ENCODE measurements at regions not wholly inside any gene's neighbourhood (a gene's known extent, or its start where the extent isn't known, plus 50 kb on each side); places are given as distances from the start of the nearest gene placed in this dataset.

DNA sequence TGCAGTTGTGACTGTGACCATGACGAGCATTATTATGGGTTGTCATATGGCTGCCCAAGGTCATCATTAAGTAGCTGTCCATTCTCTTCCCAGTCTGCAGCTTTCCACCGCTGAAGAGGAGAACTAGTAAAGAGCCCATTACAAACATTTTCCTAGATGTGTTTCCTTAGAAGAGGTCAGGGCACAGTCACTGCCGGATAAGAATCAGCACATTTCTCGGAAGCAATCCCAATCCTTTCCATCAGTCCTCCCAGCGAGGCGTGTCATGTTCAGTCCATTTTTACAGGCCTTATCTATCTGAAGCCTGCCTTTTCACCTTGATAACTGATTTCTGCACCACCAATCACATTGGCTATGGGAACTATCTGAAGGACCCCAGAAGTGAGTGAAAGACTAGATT lies 319.9 kb upstream of the SLC14A2 start:
- WGBS, 3 donors = 84 to 89% (median 85%) methylated on average over 6 of the region's 6 CpGs
- TF ChIP-seq POLR2A (IDR thresholded peaks at IDR 0.05) (no peak), EP300 (IDR thresholded peaks at IDR 0.05) (no peak)
- TF ChIP-seq, protein P1, sequence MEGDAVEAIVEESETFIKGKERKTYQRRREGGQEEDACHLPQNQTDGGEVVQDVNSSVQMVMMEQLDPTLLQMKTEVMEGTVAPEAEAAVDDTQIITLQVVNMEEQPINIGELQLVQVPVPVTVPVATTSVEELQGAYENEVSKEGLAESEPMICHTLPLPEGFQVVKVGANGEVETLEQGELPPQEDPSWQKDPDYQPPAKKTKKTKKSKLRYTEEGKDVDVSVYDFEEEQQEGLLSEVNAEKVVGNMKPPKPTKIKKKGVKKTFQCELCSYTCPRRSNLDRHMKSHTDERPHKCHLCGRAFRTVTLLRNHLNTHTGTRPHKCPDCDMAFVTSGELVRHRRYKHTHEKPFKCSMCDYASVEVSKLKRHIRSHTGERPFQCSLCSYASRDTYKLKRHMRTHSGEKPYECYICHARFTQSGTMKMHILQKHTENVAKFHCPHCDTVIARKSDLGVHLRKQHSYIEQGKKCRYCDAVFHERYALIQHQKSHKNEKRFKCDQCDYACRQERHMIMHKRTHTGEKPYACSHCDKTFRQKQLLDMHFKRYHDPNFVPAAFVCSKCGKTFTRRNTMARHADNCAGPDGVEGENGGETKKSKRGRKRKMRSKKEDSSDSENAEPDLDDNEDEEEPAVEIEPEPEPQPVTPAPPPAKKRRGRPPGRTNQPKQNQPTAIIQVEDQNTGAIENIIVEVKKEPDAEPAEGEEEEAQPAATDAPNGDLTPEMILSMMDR (IDR thresholded peaks at IDR 0.05) = no peak
- DNase-seq = no peak

DNA sequence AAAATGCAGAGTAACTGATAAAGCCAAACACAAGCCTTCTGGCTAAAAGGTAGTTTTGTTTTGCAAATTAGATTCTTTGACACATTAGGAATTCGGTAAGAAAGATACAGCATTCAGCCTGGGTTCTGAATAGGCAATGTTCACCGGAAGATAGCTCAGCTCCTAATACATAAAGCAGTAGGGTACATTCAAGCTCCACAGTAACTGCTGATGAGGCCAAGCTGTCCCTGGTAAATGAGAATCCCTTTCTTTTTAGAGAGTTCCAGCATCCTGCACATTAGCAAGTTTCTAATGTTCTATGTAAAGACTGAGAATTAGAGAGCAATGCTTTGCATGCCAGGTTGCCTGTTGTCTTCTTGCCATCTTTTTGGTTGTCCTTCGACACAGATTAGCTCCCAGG lies 316.3 kb upstream of the SLC14A2 start:
- no peak for DNase-seq
- H3K36me3 ChIP-seq = no peaks in the 10 kb centered on the region
- H3K27ac ChIP-seq = no peak overlapping the region
- H3K27me3 ChIP-seq = no peaks in the 10 kb centered on the region
- no peak for TF ChIP-seq EP300 (IDR thresholded peaks at IDR 0.05)
- no peak for TF ChIP-seq POLR2A (IDR thresholded peaks at IDR 0.05)
- no peaks in the 10 kb centered on the region for H3K4me1 ChIP-seq (ENCODE audit: insufficient read depth)
- no peaks in the 10 kb centered on the region for H3K9me3 ChIP-seq
- H3K4me3 ChIP-seq = no peak overlapping the region
- 75 to 88% (median 80%) methylated on average over 3 of the region's 3 CpGs for WGBS, 3 donors
- intact Hi-C loops (cut with DNase I) = no loop called here

More for the DNA sequence above, 319.9 kb upstream of the SLC14A2 start:
- H3K9me3 ChIP-seq = no peaks in the 10 kb centered on the region
- no peak overlapping the region for H3K4me3 ChIP-seq
- H3K4me1 ChIP-seq (ENCODE audit: insufficient read depth) = no peaks in the 10 kb centered on the region
- H3K27ac ChIP-seq = no peak overlapping the region
- intact Hi-C loops (cut with DNase I) = no loop called here
- no peaks in the 10 kb centered on the region for H3K27me3 ChIP-seq
- H3K36me3 ChIP-seq = no peaks in the 10 kb centered on the region

DNA sequence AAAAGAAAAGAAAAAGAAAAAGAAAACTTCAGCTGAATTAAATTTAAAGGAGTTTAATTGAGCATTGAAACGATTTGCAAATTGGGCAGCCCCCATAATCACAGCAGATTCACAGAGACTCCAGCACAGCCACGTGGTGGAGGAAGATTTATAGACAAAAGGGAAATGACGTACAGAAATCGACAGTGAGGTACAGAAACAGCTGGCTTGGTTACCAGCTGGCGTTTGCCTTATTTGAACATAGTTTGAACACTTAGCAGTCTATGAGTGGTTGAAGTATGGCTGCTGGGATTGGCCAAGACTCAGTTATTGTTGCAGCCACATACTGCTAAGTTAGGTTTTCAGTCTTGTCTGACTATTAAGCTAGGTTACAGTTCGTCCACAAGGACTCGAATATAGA lies 312.2 kb upstream of the SLC14A2 start:
- Histone ChIP-seq H3K4me3 (no peak overlapping the region), H3K9me3 (no peaks in the 10 kb centered on the region), H3K4me1 (ENCODE audit: insufficient read depth) (peaks cover 3% of the 10 kb centered on the region), H3K27me3 (no peaks in the 10 kb centered on the region), H3K36me3 (no peaks in the 10 kb centered on the region), H3K27ac (no peak overlapping the region)
- DNase-seq = no peak
- TF ChIP-seq EP300 (IDR thresholded peaks at IDR 0.05) (no peak), POLR2A (IDR thresholded peaks at IDR 0.05) (no peak)
- TF ChIP-seq, protein P1 (IDR thresholded peaks at IDR 0.05) = no peak
- 81 to 83% (median 82%) methylated on average over 7 of the region's 7 CpGs for WGBS, 3 donors
- intact Hi-C loops (cut with DNase I) = no loop called here

DNA sequence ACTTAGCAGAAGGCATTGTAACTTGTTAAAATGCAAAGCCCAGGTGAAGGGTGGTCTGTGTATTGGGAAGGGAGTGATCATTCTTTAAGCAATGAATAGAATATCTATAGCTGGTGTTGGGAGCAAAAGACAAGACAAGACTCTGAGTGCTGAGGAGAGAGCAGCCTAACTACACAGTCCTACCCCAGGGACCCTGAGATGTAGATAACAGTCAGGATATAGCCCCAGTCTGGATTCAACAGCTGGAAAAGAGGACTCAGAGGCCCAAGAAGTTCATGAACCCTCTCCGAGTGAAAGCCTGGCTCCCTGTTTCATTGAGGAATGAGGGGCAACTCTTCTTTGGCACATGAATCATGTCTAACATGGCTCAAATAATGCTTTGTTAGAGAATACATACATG lies 310.7 kb upstream of the SLC14A2 start:
- H3K9me3 ChIP-seq = no peaks in the 10 kb centered on the region
- 71 to 80% (median 74%) methylated on average over 1 of the region's 1 CpG for WGBS, 3 donors
- peaks cover 3% of the 10 kb centered on the region for H3K4me1 ChIP-seq (ENCODE audit: insufficient read depth)
- DNase-seq = no peak
- H3K27ac ChIP-seq = no peak overlapping the region
- intact Hi-C loops (cut with DNase I) = no loop called here
- no peaks in the 10 kb centered on the region for H3K27me3 ChIP-seq
- H3K36me3 ChIP-seq = no peaks in the 10 kb centered on the region
- TF ChIP-seq POLR2A (IDR thresholded peaks at IDR 0.05) = no peak
- no peak overlapping the region for H3K4me3 ChIP-seq

DNA sequence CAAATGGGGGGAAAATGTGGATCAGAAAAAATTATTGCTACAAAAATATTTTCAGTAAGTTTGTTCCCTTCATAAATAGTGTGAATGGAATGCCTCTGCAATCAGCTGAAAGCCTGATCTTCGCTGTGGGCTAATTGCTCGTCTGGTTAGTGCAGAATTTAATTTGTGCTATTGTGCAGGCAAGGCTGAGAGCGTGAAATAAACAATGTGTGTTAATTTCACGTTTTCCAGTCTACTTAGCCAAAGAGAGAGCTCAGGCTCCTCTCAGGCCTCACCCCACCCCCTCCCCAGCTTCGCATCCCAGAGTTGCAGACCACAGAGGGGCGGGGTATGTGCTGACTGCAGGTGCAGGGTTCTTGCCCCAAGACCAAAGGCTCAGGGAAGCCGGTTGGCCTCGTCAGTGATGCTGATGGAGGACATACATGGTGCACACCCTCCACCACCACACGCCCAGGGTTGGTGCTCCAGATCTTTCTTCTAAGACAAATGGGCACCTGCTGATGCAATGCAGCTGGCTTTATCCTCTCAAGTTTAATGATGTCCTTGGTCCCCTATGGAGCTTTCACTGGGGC lies 302.6 kb upstream of the SLC14A2 start:
- H3K27ac ChIP-seq = no peak overlapping the region
- H3K4me1 ChIP-seq (ENCODE audit: insufficient read depth) = no peaks in the 10 kb centered on the region
- 80 to 89% (median 88%) methylated on average over 9 of the region's 9 CpGs for WGBS, 3 donors
- H3K27me3 ChIP-seq = no peaks in the 10 kb centered on the region
- H3K9me3 ChIP-seq = no peaks in the 10 kb centered on the region
- intact Hi-C loops (cut with DNase I) = no loop called here
- no peaks in the 10 kb centered on the region for H3K36me3 ChIP-seq
- no peak for DNase-seq
- no peak for TF ChIP-seq POLR2A (IDR thresholded peaks at IDR 0.05)
- TF ChIP-seq EP300 (IDR thresholded peaks at IDR 0.05) = no peak
- TF ChIP-seq, protein P1 (IDR thresholded peaks at IDR 0.05) = no peak
- H3K4me3 ChIP-seq = no peak overlapping the region

Data from ovary (tissue), 7 donors.